ENCODE measurements at regions not wholly inside any gene's neighbourhood (a gene's known extent, or its start where the extent isn't known, plus 50 kb on each side); places are given as distances from the start of the nearest gene placed in this dataset.

DNA sequence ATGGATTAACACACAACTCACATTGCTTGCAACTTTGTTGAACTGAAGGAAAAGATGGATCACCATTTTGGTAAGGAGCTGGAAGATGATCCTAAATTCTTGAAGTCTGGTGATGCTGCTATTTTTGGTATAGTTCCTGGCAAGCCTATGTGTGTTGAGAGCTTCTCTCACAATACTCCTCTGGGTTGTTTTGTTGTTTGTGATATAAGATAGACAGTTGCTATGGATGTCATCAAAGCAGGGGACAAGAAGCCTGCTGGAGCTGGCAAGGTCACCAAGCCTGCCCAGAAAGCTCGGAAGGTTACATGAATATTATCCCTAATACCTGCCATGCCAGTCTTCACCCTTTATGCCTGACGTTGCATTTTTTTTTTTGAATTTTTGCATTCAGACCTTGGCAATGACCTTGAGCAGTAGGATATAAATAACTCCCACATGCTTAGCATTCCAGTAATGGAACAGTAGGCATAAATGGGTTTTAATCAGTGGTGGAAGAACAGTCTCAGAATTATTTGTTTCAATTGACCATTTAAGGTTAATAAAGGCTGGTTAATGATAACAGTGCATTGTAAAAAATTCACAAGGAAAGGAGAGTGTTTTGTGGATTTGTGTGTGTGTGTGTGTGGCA is 129.0 kb upstream of the SEL1L start:
- POLR2A ChIA-PET = interaction anchor here (0.6 to 1.2 kb wide), 2 partner anchors 13 to 15 kb away, joined by 3 read pairs; no protein-coding TSS in a partner anchor

GRCh38 chr14:81668626-81669274 is 135.1 kb upstream of the SEL1L start:
- intact Hi-C loops (cut with micrococcal nuclease; ENCODE audit: unreplicated experiment) = no loop called here
- H3K79me2 ChIP-seq (ENCODE audit: insufficient read depth, low read depth, low read length) = no peaks in the 10 kb centered on the region
- no peaks in the 10 kb centered on the region for H3K9me2 ChIP-seq (ENCODE audit: insufficient read depth, low read length)
- no peak overlapping the region for H3K4me2 ChIP-seq (ENCODE audit: low read length)
- no peaks in the 10 kb centered on the region for H3K36me3 ChIP-seq (ENCODE audit: insufficient read depth, low read length)
- POLR2A ChIA-PET = interaction anchor here (0.6 to 0.7 kb wide), 2 partner anchors 83 to 214 kb away, joined by 3 to 5 read pairs; no protein-coding TSS in a partner anchor
- H3K9me3 ChIP-seq (ENCODE audit: low read length) = no peaks in the 10 kb centered on the region
- no peak overlapping the region for H3K27ac ChIP-seq (ENCODE audit: low read depth, low read length, poor library complexity, severe bottlenecking)
- DNase-seq (ENCODE audit: low spot score) = no peak
- no TSS peak for BruUV-seq (replicated peaks)
- CTCF ChIA-PET (ENCODE audit: unreplicated experiment) = no interaction called here
- H3K4me3 ChIP-seq (ENCODE audit: low read depth, low read length, poor library complexity, severe bottlenecking) = no peak overlapping the region
- no peaks in the 10 kb centered on the region for H3K4me1 ChIP-seq (ENCODE audit: insufficient read depth, low read length, poor library complexity, severe bottlenecking)
- TF ChIP-seq, protein P1, sequence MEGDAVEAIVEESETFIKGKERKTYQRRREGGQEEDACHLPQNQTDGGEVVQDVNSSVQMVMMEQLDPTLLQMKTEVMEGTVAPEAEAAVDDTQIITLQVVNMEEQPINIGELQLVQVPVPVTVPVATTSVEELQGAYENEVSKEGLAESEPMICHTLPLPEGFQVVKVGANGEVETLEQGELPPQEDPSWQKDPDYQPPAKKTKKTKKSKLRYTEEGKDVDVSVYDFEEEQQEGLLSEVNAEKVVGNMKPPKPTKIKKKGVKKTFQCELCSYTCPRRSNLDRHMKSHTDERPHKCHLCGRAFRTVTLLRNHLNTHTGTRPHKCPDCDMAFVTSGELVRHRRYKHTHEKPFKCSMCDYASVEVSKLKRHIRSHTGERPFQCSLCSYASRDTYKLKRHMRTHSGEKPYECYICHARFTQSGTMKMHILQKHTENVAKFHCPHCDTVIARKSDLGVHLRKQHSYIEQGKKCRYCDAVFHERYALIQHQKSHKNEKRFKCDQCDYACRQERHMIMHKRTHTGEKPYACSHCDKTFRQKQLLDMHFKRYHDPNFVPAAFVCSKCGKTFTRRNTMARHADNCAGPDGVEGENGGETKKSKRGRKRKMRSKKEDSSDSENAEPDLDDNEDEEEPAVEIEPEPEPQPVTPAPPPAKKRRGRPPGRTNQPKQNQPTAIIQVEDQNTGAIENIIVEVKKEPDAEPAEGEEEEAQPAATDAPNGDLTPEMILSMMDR (conservative IDR thresholded peaks at IDR 0.05; ENCODE audit: low read length) = no peak
- TF ChIP-seq EZH2phosphoT487 (IDR thresholded peaks at IDR 0.05; ENCODE audit: borderline replicate concordance, low read depth, low read length) = no peak
- no peak overlapping the region for H2AFZ ChIP-seq (ENCODE audit: low read length)
- H4K20me1 ChIP-seq (ENCODE audit: insufficient read depth, low read length) = no peaks in the 10 kb centered on the region

More for the DNA sequence above, 129.0 kb upstream of the SEL1L start:
- Histone ChIP-seq H2AFZ (ENCODE audit: low read length) (no peak overlapping the region), H3K4me1 (ENCODE audit: insufficient read depth, low read length, poor library complexity, severe bottlenecking) (no peaks in the 10 kb centered on the region), H3K4me2 (ENCODE audit: low read length) (no peak overlapping the region), H4K20me1 (ENCODE audit: insufficient read depth, low read length) (no peaks in the 10 kb centered on the region), H3K9me3 (ENCODE audit: low read length) (no peaks in the 10 kb centered on the region), H3K4me3 (ENCODE audit: low read depth, low read length, poor library complexity, severe bottlenecking) (no peak overlapping the region), H3K79me2 (ENCODE audit: insufficient read depth, low read depth, low read length) (no peaks in the 10 kb centered on the region), H3K36me3 (ENCODE audit: insufficient read depth, low read length) (no peaks in the 10 kb centered on the region), H3K27ac (ENCODE audit: low read depth, low read length, poor library complexity, severe bottlenecking) (no peak overlapping the region), H3K9me2 (ENCODE audit: insufficient read depth, low read length) (no peaks in the 10 kb centered on the region; the same call in 1 of the 2 replicates)
- CTCF ChIA-PET (ENCODE audit: unreplicated experiment) = no interaction called here
- intact Hi-C loops (cut with micrococcal nuclease; ENCODE audit: unreplicated experiment) = no loop called here
- DNase-seq (ENCODE audit: low spot score) = no peak
- no TSS peak for BruUV-seq (replicated peaks)
- TF ChIP-seq, protein P1 (conservative IDR thresholded peaks at IDR 0.05; ENCODE audit: low read length) = no peak
- no peak for TF ChIP-seq EZH2phosphoT487 (IDR thresholded peaks at IDR 0.05; ENCODE audit: borderline replicate concordance, low read depth, low read length)

GRCh38 chr14:81669308-81669707 is 135.7 kb upstream of the SEL1L start:
- Histone ChIP-seq H3K4me3 (ENCODE audit: low read depth, low read length, poor library complexity, severe bottlenecking) (no peak overlapping the region), H3K9me2 (ENCODE audit: insufficient read depth, low read length) (no peaks in the 10 kb centered on the region), H3K4me1 (ENCODE audit: insufficient read depth, low read length, poor library complexity, severe bottlenecking) (no peaks in the 10 kb centered on the region), H3K36me3 (ENCODE audit: insufficient read depth, low read length) (no peaks in the 10 kb centered on the region), H3K4me2 (ENCODE audit: low read length) (no peak overlapping the region), H2AFZ (ENCODE audit: low read length) (no peak overlapping the region), H3K9me3 (ENCODE audit: low read length) (no peaks in the 10 kb centered on the region), H3K27ac (ENCODE audit: low read depth, low read length, poor library complexity, severe bottlenecking) (no peak overlapping the region), H4K20me1 (ENCODE audit: insufficient read depth, low read length) (no peaks in the 10 kb centered on the region), H3K79me2 (ENCODE audit: insufficient read depth, low read depth, low read length) (no peaks in the 10 kb centered on the region)
- POLR2A ChIA-PET = interaction anchor here (0.6 to 0.7 kb wide), 2 partner anchors 84 to 214 kb away, joined by 3 to 5 read pairs; no protein-coding TSS in a partner anchor
- DNase-seq (ENCODE audit: low spot score) = no peak
- BruUV-seq (replicated peaks) = no TSS peak
- CTCF ChIA-PET (ENCODE audit: unreplicated experiment) = no interaction called here
- no peak for TF ChIP-seq EZH2phosphoT487 (IDR thresholded peaks at IDR 0.05; ENCODE audit: borderline replicate concordance, low read depth, low read length)
- TF ChIP-seq, protein P1 (conservative IDR thresholded peaks at IDR 0.05; ENCODE audit: low read length) = no peak
- intact Hi-C loops (cut with micrococcal nuclease; ENCODE audit: unreplicated experiment) = no loop called here

Data from OCI-LY7 (cell line).